Fibroblast of the conjunctiva (primary cell): ENCODE measurements at regions not wholly inside any gene's neighbourhood (a gene's known extent, or its start where the extent isn't known, plus 50 kb on each side); places are given as distances from the start of the nearest gene placed in this dataset.
A peak's percentile ranks its signal among the peaks of the same experiment; 100 is the strongest.

Experiments used
- DNase-seq: peaks from one replicate; pipeline ENCODE4 v3.0.0-alpha.2; 2010; ENCODE audit warnings: low read depth

- no peak for DNase-seq
Measured at GRCh38 chr10:31081937-31082840, 50.5 kb upstream of the ZNF438 start.

GRCh38 chr10:31083765-31084184, 52.1 kb upstream of the ZNF438 start:
- peak; percentile 24 for DNase-seq

- no peak for DNase-seq
Measured at GRCh38 chr10:31087011-31087410, 55.3 kb upstream of the ZNF438 start.

DNA sequence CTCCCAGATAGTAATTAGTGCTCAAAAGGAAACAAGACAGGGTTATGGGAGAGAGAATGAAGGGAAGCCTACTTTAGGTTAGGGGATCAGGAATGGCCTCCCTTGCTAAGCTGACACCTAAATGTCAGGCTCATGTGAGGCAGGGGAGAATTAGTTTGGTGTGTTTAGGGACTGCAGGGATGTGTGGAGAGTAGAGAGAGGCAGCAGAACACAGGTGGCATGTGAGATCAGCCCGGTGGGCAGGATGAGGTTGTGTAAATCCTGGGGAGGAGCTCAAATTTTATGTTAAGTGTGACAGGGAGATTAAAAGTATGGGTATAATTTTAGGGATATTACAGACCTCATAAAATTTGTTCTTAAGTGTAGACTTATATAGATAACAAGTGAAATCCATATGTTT, 56.2 kb upstream of the ZNF438 start:
- DNase-seq, result no peak

DNA sequence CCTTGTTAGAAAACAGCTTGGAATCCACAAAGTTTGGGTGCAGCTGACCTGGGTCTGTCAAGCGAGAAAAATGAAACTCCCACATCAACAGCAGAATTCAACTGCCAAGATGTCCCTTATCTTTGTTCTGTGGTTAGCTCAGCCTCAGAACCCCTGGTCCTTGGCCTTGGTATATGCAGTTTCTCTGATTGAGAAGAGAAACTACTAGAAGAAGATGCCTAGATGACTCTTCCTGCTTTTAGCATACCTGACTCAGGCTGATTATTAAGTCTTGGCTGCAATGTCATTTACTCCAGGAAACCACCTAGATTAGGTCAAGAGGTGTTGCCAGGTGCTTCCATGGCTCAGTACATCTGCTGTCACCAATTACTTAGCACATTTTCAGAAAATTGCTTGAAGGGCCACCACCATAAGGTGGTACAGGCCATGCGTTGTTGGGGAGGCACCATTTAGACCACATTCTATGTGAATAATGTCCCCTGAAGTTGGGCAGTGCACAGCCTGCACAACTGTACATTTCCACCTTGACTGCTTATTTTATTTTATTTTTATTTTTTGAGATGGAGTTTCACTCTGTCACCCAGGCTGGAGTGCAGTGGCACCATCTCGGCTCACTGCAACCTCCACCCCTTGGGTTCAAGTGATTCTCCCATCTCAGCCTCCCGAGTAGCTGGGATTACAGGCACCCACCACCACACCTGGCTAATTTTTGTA, 59.4 kb upstream of the ZNF438 start:
- no peak for DNase-seq

DNA sequence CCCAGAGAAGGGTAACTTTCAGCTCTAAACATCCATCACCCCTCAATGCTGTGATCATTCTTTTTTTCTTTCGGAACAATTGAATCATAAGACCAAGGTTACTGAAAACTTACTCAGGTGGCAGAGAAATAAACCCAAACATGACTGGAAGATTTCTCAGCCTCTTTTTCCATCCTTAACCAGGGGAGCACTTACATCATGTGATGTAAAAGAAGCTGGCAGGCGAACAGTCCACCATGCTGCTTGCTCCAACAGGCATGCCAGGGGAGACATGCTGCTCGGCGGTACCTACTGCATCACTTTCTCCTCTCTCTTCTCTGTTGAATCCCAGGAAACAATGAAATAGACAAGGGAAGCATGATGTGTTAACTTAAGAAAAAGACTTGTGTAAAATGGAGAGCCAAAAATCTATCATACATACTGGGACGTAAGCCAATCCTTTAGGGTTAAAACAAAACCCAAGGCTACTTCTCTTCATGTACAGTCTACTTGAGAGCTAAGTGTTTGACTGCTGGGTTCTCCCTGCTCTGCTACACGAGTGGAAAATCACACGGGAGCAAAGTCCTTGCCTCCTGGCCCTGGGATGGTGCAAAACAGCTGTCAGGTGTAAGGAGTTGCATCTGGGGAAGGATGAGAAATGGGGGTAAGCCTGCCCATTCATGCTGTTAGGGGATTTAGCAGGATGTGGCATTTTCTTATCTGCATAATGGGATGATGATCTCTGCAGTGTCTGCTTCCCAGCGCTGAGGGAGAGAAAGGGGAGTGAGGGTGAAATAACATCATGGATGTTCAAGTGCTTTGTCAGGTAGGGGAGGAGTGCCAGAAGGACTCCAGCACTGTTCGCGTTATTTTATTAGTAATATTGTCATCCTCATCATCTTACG, 64.3 kb upstream of the ZNF438 start:
- DNase-seq, result no peak

- no peak for DNase-seq
Measured at GRCh38 chr10:31098046-31098445, 66.4 kb upstream of the ZNF438 start.

- DNase-seq, result no peak
Measured at GRCh38 chr10:31099094-31099493, 67.4 kb upstream of the ZNF438 start.

DNA sequence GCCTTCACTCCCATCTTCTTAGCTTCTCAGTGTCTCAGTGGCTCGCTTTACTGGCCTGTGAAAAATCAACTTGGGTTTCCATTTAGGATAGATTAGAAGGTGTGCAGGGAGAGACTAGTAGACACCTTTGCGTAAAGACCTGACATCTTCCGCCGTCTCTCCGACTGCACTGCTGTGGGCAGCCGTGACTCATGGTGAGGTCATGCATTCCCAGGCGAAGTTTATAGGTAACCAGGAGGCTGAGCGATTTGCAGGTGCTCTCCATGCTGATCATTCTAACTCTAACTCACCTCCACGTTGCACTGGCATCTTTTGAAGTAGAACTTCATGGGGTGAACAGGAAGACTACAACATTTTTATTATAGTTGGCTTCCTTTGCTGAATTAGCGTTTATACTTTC, 68.0 kb upstream of the ZNF438 start:
- no peak for DNase-seq

DNA sequence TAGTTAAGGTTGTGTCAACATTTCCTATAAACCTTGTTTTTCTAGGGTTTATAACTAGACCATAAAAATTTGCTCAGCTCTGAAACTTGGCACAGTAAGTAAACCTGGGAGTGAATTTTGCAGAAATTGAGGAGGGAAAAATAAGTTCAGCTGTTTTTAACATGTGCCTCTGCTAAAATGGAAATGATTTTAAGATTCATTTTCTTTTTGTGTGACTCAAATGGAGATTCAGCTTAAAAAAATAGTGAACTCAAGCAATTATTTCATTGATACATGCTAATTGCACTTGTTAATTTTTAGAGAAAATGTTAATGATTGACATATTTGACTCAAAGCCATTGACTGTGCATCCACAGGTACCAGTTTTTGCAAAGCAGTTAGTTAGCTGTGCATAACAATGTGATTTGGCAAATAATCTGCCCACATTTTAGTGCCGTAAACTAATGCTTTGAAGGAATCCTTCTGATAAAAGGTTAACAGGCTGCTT, 68.5 kb upstream of the ZNF438 start:
- no peak for DNase-seq

DNA sequence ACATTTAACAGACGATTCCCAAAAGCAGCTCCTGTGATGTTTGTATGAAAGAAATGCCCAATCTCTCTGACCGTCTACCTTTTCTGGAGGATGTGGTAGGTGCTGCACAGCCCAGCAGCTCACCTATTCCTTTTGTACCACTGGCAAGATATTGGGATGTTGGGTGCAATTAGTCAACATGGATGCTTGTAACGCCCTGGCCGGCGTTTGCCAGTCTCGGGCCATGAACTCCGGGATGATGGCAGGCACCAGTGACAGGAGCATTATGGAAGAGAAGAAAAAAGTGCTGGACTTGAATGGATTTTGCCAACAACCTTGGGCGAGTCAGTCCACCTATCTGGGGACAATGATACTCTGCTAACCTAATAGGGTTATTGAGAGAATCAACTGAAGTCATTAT, 69.0 kb upstream of the ZNF438 start:
- DNase-seq, result no peak

DNA sequence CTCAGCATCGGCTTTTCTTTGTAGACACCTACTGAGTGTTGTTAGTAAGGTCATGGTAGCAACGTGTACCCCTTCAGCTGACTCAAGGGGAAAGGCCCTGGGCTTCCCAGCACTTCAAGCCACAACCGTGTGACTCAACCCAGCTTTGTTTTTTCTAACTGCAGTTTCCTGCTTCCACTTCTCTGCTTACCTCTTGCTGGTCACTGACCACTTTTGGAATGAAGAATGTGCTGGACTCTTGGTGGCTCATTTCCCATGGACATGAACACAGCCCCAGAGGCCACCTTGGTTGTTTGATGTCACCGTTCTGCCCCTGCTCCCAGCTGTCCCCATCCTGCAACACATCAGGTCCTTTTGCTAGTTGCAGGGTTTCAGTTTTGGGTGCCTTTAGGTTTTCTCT, 69.5 kb upstream of the ZNF438 start:
- no peak for DNase-seq

GRCh38 chr10:31102421-31102820, 70.8 kb upstream of the ZNF438 start:
- no peak for DNase-seq

GRCh38 chr10:31103112-31103511, 71.4 kb upstream of the ZNF438 start:
- DNase-seq, result no peak

DNA sequence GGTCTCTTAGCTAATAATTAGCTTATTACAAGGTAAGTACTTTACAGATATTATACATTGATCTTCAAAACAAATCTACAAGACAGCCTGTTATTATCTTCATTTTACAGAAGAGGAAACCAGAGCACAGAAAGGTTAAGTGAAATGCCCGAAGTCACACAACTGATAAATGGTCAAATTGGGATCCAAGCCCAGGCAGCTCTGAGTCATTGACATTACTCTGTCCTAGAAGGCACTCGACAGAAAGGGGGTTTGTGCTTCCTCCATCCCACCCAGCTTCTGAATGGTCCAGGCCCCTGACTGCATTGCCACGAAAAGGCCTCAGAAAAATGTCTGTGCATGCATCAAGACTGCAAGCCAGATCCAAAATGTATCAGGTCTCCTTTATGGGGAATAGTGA, 81.3 kb upstream of the ZNF438 start:
- no peak for DNase-seq

DNA sequence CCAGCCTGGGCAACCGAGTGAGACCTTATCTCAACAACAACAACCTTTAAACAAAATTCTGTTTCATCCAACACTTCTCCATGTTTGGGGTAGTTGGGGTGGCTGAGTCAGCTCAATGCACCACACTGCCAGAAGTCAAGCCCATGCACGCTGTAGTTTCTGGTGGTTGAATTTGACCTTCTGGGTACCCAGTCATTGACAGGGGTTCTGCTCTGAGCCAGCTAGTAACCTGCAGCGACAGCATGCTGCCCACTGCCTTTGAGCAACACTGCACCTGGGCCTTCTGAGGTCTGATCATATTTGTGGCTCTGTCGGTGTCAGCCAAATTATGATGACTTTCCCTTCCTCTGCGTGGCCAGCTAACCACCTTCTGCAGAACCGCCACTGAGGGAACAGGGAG, 84.6 kb upstream of the ZNF438 start:
- no peak for DNase-seq

DNA sequence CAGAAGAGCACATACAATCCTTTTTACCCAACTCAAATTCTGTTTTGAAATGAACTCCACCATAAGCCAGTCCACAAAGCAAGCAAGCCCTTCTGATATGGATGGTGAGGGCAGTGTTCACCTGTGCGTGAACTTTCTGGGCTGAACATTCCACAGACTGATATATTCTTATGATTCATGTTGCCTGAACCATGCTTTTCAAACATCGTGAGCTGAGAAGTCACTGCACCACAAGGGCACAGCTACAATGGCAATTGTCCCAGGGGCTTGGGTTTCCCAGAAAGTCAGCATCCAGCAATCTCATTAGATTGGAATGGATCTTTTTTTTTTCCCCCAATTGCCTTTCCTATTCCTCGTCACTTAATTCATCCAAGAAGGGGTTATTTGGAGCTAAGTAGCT, 86.9 kb upstream of the ZNF438 start:
- DNase-seq, result no peak

GRCh38 chr10:31120392-31120791, 88.7 kb upstream of the ZNF438 start:
- DNase-seq, result no peak

- no peak for DNase-seq
Measured at GRCh38 chr10:31120961-31121685, 89.5 kb upstream of the ZNF438 start.

DNA sequence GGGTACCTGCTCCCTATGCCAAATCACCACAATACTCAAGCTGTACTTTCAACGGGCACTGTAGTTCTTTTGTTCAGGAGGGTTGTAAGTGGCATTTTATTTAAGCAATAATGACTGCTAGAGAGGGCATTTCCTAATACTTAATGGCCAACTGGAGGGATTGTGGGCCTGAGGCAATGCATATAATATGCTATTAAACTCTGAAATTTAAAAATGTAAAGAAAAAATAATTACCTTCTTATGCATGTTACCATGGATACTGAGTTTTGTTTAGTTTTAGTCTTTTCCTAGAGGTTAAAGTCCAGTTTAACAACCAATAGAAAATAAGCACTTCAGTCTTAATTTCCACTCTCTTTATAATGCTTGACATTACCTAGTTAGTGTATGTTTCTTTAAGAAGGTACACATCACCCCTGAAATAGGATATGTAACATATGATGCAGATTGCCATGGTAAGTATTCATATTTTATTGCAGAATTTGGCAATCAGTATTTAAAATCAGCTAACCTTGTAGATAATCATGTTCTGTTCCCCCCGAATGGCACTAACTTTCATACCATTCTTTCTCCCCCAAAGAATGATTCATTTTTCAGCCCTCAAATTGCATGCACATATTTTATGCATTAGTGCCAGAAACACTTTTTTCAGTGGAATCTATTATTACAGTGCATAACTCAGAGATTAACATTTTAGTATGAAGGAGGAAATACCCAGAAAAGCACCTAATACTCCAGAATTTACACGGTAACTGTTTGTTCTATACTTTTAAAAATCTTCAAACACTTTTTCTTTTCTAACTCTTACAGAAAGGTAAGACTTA, 90.3 kb upstream of the ZNF438 start:
- no peak for DNase-seq

DNA sequence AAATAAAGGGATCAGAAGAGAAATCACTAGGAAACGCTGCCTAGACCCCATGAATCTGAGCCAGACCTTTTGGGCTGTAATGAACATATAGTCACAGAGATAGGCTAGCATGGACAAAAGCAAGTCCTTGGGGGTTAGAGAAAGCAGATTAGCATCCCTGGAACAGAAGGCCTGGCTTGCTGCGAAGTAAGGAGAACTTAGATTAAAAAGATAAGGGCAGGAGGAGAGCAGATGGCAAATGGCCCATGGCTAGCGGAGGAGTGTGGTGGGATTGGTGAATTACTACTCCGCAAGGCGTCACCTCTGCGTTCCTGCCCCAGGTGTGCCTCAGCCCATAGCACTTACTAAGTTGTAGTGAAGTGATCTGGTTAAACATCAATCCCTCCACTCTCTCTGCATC, 92.3 kb upstream of the ZNF438 start:
- DNase-seq, result no peak
